ENCODE measurements at regions not wholly inside any gene's neighbourhood (a gene's known extent, or its start where the extent isn't known, plus 50 kb on each side); places are given as distances from the start of the nearest gene placed in this dataset.
A peak's percentile ranks its signal among the peaks of the same experiment; 100 is the strongest.
"Not testable (repeated sequence)": the region's sequence is repeated elsewhere in the genome, so short reads cannot be mapped to it uniquely, and the experiment has no call there.

DNA sequence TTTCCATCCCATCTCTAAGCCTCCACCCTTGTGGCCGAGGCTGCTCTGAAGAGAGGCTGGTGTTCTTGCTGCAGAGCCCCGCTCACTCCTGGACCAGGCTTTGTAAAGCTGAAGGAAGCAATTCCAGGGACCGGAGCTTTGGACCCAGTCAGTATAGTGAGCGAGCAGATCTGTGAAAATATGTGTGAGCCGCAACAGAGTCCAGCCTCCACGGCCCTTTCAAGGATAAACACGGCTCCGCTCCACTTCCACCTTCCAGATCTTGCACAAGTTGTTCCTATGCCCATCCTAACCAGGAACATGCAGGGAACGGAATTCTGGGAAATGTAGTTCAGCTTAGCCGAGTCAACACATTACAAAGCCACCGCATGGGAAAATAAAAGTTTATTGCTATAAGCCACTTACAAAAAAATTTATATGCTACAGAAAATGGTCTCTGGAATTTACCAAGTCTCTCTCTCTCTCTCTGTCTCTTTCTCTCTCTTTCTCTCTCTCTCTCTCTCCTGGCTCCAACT is 151.7 kb upstream of the ZNF521 start:
- peak; percentile 16 to 33 for DNase-seq
- no peak for TF ChIP-seq GATA1 (IDR thresholded peaks at IDR 0.05; ENCODE audit: low read depth, low read length)
- TF ChIP-seq POLR2A (IDR thresholded peaks at IDR 0.05; ENCODE audit: low read length), result no peak

DNA sequence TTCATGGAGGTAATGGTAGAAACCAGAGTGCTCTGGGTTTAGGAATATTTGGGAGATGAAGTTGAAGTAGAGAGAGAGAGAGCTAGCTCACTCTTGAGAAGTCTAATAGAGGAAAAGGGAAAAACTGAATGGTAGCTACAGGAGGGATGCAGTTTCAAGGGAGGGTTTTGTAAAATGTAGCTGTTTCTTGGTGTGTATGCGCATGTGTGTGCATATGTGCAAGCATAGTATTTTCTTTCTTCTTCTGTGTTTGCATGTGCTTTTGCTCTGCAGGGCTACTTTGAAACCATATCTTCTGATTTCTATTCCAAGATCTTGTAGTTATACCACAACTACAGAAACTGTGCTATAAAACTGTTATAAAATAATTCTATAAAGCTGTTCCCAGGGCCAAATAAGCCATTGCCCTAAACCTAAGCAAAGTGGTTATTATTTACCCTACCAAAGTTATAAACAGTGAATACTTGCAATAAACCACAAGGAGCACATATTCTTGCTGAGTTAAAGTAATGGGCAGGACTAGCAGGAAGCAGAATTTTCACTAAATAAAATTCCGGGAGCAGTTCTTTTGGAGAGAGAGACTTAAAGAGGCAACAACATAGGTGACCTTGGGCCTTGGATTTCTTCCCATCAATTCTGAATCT is 145.3 kb upstream of the ZNF521 start:
- DNase-seq, result no peak
- no peak for TF ChIP-seq GATA1 (IDR thresholded peaks at IDR 0.05; ENCODE audit: low read depth, low read length)
- no peak for TF ChIP-seq POLR2A (IDR thresholded peaks at IDR 0.05; ENCODE audit: low read length)

DNA sequence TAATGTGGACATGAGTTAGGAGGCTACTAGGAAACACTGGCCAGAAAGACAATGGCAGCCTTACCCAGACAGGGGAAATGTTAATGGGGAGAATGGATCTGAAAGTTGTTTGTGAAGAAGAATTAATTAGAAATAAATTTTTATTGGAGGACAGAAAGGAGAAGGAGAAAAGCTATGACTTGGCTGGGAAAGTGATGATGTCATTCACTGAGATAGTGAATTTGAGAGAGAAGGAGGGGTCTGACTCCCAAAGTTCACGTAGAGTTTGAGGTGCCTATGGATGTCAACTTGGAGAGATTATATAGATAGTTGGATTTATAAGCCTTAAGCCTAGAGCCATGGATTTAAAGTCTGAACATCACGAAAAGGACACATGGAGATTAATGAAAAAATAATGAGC is 144.6 kb upstream of the ZNF521 start:
- no peak for DNase-seq
- no peak for TF ChIP-seq GATA1 (IDR thresholded peaks at IDR 0.05; ENCODE audit: low read depth, low read length)
- no peak for TF ChIP-seq POLR2A (IDR thresholded peaks at IDR 0.05; ENCODE audit: low read length)

DNA sequence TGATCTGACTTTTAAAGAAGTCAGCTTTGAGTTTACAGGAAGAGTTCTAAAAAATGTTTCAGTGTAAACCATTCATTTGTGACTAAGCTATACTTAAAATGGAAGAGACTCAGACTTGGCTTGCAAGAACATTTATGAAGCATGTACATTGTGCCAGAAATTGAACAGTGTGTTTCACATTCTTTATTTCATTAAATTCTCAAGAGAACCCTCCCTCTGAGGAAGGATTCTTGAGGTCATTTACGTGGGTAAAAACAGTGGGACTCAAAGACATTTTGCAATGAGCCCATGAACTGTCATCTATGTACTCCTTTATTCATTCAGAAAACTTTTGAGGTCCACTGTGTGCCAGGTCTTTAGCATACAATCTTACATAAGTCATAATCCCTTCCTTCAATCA is 143.6 kb upstream of the ZNF521 start:
- DNase-seq, result no peak

DNA sequence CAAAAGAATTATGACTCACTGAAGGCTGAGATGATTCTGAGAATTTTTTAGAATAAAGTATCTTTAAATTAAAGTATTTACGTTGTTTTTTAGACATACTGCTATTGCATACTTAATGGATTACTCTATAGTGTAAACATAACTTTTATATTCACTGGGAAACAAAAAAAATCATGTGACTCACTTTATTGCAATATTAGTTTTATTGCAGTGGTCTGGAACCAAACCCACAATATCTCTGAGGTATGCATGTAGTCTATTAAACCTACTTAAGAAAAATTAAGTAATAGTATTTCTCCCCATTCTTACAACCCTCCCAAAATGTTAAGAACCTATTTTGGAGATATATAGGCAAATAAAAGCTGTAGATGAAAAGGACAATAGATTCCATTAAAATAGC is 142.9 kb upstream of the ZNF521 start:
- no peak for TF ChIP-seq POLR2A (IDR thresholded peaks at IDR 0.05; ENCODE audit: low read length)
- no peak for TF ChIP-seq GATA1 (IDR thresholded peaks at IDR 0.05; ENCODE audit: low read depth, low read length)
- DNase-seq, result no peak

More for the DNA sequence above, 143.6 kb upstream of the ZNF521 start:
- TF ChIP-seq GATA1 (IDR thresholded peaks at IDR 0.05; ENCODE audit: low read depth, low read length), result no peak
- TF ChIP-seq POLR2A (IDR thresholded peaks at IDR 0.05; ENCODE audit: low read length), result no peak

DNA sequence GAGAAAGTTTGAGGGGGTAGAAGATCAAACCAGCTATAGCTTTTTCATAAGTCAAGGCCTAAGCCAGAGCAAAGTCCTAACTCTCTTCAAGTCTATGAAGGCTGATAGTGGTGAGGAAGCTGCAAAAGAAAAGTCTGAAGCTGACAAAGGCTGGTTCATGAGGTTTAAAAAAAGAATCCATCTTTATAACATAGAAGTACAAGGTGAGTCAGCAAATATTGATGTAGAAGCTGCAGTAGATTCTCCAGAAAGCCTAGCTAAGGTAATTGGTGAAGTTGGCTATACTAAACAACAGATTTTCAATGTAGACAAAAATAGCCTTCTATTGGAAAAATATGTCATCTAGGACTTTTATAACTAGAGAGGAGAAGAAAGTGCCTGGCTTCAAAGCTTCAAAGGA is 141.4 kb upstream of the ZNF521 start:
- DNase-seq, result no peak
- TF ChIP-seq GATA1 (IDR thresholded peaks at IDR 0.05; ENCODE audit: low read depth, low read length) (no peak), POLR2A (IDR thresholded peaks at IDR 0.05; ENCODE audit: low read length) (no peak)

DNA sequence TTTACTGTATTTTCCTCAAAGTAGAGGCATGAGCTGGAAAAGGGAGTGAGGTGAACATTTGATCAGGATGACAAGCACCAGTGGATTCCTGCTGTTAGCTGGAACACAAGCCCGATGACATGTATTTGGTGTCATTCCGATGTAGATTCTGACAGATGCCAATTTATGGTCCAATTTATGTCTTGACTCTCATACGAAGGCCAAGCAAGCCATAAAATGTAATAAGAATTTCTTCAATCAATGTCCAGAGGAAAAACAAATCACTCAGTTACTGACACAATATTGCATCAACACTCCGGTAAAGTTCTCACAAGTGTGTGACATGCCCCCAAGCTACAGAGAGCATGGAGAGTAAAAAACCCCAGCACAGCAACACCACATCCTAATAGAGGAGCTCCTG is 138.3 kb upstream of the ZNF521 start:
- TF ChIP-seq POLR2A (IDR thresholded peaks at IDR 0.05; ENCODE audit: low read length) (no peak), GATA1 (IDR thresholded peaks at IDR 0.05; ENCODE audit: low read depth, low read length) (no peak)
- no peak for DNase-seq

DNA sequence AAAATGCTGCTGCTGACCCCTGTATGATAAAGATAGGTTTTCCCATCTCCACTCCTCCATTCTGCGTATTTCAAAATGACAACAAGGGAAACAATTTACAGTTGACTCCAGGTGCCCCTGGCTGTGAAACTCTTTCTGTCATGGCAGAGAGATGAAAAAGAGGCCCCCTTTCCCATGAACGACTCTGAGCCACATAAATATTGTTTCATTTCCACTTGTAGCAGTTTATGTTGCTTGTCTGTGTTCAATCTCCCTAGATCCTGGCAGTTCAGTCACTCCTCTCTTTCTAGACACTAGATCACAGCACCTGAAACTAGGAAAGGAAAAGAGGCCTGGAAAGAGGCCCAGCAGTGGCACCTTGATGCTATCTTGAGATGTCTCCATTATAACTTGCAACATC is 121.0 kb upstream of the ZNF521 start:
- no peak for TF ChIP-seq GATA1 (IDR thresholded peaks at IDR 0.05; ENCODE audit: low read depth, low read length)
- no peak for TF ChIP-seq POLR2A (IDR thresholded peaks at IDR 0.05; ENCODE audit: low read length)
- no peak for DNase-seq

DNA sequence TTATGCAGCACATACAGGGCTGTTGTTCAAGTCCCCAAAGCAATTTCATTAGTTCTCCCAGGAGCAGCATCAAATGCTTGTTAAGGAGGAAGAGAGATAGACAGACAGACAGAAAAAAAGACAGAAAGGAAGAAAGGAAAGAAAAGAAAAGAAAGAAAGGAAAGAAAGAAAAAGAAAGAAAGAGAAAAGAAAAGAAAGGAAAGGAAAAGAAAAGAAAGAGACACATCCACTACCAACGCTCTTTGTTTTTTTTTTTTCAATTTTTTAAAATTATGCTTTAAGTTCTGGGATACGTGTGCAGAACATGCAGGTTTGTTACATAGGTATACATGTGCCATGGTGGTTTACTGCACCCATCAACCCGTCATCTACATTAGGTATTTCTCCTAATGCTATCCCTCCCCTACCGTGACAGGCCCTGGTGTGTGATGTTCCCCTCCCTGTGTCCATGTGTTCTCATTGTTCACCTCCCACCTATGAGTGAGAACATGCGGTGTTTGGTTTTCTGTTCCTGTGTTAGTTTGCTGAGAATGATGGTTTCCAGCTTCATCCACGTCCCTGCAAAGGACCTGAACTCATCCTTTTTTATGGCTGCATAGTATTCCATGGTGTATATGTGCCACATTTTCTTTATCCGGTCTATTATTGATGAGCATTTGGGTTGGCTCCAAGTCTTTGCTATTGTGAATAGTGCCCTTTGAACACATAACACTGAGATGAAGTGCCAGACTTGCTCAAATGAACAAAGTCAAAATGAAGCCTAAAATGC is 119.0 kb upstream of the ZNF521 start:
- DNase-seq, result not testable (repeated sequence)

DNA sequence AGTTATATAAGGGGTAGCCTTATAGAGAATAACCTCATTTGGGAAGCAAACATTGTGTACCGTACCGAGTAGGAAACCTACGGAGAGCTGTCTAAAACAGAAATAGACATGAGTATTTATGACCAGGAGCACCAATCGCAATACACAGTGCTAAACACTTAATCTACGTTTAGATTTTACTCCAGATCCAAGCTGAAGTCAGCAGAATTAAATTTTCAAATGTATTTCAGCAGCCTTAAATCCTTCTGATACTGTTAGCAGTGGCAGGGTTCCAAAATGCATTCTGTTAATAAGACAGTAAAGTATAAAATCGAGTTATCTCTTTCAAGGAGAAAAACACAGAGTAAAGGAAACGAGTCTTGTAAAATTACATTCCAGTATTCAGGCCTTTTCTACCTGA is 118.1 kb upstream of the ZNF521 start:
- no peak for DNase-seq
- TF ChIP-seq POLR2A (IDR thresholded peaks at IDR 0.05; ENCODE audit: low read length) (no peak), GATA1 (IDR thresholded peaks at IDR 0.05; ENCODE audit: low read depth, low read length) (no peak)

DNA sequence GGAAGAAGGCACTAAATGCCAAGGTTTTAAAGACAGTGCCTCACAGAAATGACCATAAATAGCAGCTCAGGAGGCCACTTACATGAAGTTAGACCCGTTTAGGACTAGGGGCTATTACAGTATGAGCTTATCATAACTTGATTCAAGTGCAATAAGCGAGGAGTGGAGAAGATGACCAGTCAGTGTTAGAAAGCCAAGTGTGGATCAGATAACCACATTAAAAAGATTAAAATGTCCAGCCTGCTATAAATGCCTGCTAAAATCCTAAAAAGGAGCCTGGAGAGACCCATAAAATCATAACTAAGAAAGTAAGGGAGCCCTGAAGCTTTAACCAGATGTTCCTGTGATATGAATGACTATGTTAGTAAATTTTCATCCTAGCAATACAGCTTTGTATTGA is 117.5 kb upstream of the ZNF521 start:
- TF ChIP-seq GATA1 (IDR thresholded peaks at IDR 0.05; ENCODE audit: low read depth, low read length) (no peak), POLR2A (IDR thresholded peaks at IDR 0.05; ENCODE audit: low read length) (no peak)
- no peak for DNase-seq

DNA sequence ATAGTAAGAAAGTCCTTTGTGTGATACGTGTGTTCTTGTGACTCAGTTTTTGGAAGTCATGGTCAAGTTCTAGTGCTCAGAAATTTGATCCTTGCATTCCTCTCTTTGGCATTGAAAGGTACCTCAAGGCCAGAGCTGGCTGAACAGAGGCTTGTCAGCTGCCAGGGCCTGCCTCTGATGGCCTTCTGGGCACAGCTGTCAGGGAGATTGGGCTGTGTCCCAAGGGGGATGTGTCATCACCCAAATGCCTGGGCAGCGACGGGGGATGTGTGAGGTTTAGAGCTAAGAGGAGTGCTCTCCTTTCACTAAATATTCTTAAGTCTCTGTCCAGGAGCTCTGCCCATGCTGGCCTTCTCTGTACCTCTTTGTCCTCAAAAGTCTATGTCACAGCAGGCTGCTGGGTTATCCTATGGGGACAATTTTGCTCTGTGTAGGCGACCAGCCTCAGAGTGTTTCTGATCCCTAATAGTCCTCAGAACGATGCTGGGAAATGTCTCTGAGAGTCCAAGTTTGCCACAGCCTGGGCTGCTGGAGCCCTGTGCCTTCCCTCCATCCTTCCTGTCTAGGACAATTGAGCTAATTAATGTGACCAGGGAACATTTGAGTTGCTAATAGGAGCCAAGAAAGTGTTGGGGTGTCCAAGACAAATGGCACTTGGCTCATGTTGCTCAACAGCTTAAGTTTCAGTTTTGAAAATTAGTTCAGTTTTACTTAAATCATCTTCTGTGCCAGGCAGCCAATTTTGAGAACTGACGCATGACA is 115.4 kb upstream of the ZNF521 start:
- TF ChIP-seq POLR2A (IDR thresholded peaks at IDR 0.05; ENCODE audit: low read length) (no peak), GATA1 (IDR thresholded peaks at IDR 0.05; ENCODE audit: low read depth, low read length) (no peak)
- no peak for DNase-seq

DNA sequence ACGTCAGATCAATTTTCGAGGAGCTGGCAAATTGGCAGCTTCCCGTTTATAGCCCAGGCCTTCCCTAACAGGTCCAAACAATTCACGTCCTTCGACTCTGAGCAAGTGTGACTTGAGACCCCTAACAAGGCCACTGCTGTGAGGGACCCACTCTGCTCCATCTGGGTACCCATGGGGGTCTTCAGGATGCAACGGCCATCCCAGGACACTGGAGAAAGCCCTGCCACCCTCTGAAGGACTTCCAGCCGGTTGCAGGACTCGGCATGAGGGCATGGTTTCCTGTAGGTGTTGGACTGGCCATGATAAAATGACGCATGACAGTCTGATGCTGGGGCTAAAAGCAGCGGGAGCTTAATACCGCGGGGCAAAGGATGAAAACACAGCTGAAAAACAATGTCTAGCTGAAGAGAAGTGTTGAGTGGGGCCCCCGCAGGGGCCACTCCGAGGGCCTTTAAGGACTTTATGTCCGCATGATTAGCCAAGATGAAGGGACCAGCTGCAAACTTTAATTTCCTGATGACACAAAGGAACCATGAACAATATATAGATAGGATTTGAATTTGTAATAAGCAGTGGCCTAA is 113.3 kb upstream of the ZNF521 start:
- no peak for TF ChIP-seq POLR2A (IDR thresholded peaks at IDR 0.05; ENCODE audit: low read length)
- no peak for TF ChIP-seq GATA1 (IDR thresholded peaks at IDR 0.05; ENCODE audit: low read depth, low read length)

DNA sequence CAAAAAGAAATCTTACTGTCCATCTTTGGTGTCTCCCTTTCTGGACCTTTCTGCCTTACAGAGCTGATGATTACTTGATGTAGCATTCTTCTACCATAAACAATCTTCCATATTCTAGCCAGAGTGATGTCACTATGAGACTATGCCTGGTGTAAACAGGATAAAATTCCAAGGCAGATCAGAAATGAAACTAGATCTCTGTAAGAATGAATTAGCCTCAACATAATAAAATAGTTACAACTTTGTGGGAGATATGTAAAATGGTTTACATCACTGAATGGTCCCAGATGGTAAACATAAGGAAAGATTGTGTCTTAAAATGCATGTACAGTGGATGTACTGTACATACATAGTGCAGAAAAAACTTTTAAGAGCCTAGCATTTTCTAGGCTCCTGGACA is 112.3 kb upstream of the ZNF521 start:
- TF ChIP-seq POLR2A (IDR thresholded peaks at IDR 0.05; ENCODE audit: low read length), result no peak
- no peak for TF ChIP-seq GATA1 (IDR thresholded peaks at IDR 0.05; ENCODE audit: low read depth, low read length)
- no peak for DNase-seq

More for the DNA sequence above, 113.3 kb upstream of the ZNF521 start:
- no peak for DNase-seq
